OCI-LY1 (cell line): ENCODE measurements at regions not wholly inside any gene's neighbourhood (a gene's known extent, or its start where the extent isn't known, plus 50 kb on each side); places are given as distances from the start of the nearest gene placed in this dataset.

Source experiments
- EZH2 ChIP-seq: fragments of 200-600 bp; sonication (generic), shearing (Covaris generic); IDR thresholded peaks from 2 replicates; pipeline ENCODE4 v1.8.0; 2017; ENCODE audit warnings: borderline replicate concordance, mixed run types, mild to moderate bottlenecking, antibody characterized with exemption, low read length, moderate library complexity, mixed read lengths
- TF ChIP-seq, protein P1 (sequence below): fragments of 200-600 bp; sonication (generic), shearing (Covaris generic); IDR thresholded peaks from 2 replicates; pipeline ENCODE4 v1.5.1; 2017; ENCODE audit warnings: mild to moderate bottlenecking, antibody characterized with exemption, low read length, moderate library complexity, mixed read lengths

DNA sequence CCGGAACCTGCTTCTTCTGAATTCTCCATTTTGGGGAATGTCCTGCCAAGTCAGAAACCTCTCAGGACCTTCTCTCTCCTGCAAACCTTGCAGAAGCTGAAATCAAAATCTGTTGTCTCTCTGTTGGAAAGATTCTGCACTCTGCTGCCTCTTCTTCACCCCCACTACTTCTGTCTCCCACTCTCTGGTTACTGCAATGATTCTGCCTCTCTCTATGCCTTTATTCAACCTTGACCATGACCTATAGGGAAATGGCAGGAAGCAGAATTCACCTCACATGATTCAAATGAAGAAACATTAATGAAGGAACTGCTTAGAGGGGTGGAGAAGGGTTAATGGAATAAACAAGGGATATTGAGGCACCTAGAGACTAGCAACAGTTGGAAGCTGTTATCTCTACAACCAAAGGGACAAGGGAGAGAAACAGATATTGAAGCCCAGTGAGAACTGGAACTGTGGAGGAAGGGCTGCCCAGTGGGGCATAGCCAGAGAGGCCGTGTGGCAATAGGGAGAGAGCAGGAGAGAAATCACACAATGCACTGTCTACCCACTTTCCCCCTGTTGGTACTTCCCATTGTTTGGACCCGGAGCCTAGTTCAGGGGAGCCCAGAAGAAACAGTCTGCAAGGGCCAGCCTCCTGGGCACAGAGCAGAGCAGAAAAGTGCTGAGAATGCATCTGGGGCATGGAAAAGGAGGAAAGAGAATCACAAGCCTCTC lies 76.1 kb upstream of the JUN start:
- TF ChIP-seq, protein P1, sequence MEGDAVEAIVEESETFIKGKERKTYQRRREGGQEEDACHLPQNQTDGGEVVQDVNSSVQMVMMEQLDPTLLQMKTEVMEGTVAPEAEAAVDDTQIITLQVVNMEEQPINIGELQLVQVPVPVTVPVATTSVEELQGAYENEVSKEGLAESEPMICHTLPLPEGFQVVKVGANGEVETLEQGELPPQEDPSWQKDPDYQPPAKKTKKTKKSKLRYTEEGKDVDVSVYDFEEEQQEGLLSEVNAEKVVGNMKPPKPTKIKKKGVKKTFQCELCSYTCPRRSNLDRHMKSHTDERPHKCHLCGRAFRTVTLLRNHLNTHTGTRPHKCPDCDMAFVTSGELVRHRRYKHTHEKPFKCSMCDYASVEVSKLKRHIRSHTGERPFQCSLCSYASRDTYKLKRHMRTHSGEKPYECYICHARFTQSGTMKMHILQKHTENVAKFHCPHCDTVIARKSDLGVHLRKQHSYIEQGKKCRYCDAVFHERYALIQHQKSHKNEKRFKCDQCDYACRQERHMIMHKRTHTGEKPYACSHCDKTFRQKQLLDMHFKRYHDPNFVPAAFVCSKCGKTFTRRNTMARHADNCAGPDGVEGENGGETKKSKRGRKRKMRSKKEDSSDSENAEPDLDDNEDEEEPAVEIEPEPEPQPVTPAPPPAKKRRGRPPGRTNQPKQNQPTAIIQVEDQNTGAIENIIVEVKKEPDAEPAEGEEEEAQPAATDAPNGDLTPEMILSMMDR = no peak
- TF ChIP-seq EZH2 = no peak
